ENCODE measurements at regions not wholly inside any gene's neighbourhood (a gene's known extent, or its start where the extent isn't known, plus 50 kb on each side); places are given as distances from the start of the nearest gene placed in this dataset.

DNA sequence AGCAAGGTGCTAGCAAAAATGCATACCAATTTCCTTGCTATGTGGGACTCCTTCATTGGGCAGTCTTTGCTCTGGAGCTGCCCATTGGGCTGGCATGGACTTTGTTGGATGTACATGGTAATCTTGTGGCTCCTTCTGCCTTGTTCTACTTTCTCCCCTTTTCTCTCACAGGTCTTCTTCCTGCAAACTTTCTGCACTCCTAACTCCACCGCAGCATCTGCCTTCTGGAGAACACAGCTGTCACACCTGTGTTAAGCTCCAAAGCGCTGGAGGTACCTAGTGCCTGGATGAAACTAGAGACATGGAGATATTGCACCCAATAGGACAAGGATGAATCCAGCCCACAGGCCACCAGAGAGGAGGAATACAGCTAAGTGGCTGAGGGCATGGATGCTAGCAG is 60.7 kb upstream of the CCND2 start (continued):
- TF ChIP-seq ZNF37A (tag by site-specific recombination; IDR thresholded peaks at IDR 0.05) (no peak), ZNF214 (tag by site-specific recombination; IDR thresholded peaks at IDR 0.05; ENCODE audit: borderline replicate concordance) (no peak), ZNF23 (tag by site-specific recombination; IDR thresholded peaks at IDR 0.05; ENCODE audit: borderline replicate concordance) (no peak), MYNN (tag by site-specific recombination; IDR thresholded peaks at IDR 0.05; ENCODE audit: borderline replicate concordance) (no peak)

DNA sequence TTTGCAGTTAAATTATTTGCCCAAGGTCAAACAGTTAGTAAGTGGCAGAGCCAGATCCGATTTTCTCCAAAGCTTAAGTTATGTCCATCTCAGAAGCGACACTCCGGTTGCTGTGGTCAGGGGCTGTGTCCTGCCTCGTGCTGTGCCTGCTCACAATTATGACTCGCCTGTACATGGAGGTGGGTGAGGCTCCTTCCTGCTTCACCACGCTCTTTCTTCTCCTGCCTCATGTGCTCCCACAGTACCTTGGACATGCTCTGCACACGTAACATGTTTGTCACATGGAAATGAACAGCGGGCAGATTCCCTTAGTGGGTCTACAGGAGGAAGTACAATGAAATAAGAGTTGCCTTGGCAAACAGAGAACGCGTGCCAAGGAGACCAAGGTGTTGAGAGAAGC is 62.2 kb upstream of the CCND2 start:
- Histone ChIP-seq H3K36me3 (ENCODE audit: control insufficient read depth in 2 of 2, insufficient read depth in 1 of 2, low read length in 2 of 2) (no peaks in the 10 kb centered on the region), H3K4me1 (ENCODE audit: control insufficient read depth, insufficient read depth, low read length) (no peaks in the 10 kb centered on the region), H3K9me3 (ENCODE audit: control insufficient read depth, insufficient read depth, low read depth, low read length) (no peaks in the 10 kb centered on the region), H3K27ac (ENCODE audit: extremely low read depth, low read depth, low read length) (no peak overlapping the region), H3K4me3 (ENCODE audit: low read depth, low read length) (no peak overlapping the region)
- TF ChIP-seq ZBTB17 (tag by site-specific recombination; IDR thresholded peaks at IDR 0.05) (no peak), ZEB2 (tag by site-specific recombination; IDR thresholded peaks at IDR 0.05) (no peak), ZBTB1 (tag by site-specific recombination; IDR thresholded peaks at IDR 0.05) (no peak), ZSCAN16 (tag by site-specific recombination; IDR thresholded peaks at IDR 0.05) (no peak), ZNF837 (tag by site-specific recombination; IDR thresholded peaks at IDR 0.05) (no peak), ZBTB8A (tag by site-specific recombination; IDR thresholded peaks at IDR 0.05) (no peak), KLF8 (tag by site-specific recombination; IDR thresholded peaks at IDR 0.05) (no peak), ZNF426 (tag by site-specific recombination; IDR thresholded peaks at IDR 0.05) (no peak)
- TF ChIP-seq, protein P1, sequence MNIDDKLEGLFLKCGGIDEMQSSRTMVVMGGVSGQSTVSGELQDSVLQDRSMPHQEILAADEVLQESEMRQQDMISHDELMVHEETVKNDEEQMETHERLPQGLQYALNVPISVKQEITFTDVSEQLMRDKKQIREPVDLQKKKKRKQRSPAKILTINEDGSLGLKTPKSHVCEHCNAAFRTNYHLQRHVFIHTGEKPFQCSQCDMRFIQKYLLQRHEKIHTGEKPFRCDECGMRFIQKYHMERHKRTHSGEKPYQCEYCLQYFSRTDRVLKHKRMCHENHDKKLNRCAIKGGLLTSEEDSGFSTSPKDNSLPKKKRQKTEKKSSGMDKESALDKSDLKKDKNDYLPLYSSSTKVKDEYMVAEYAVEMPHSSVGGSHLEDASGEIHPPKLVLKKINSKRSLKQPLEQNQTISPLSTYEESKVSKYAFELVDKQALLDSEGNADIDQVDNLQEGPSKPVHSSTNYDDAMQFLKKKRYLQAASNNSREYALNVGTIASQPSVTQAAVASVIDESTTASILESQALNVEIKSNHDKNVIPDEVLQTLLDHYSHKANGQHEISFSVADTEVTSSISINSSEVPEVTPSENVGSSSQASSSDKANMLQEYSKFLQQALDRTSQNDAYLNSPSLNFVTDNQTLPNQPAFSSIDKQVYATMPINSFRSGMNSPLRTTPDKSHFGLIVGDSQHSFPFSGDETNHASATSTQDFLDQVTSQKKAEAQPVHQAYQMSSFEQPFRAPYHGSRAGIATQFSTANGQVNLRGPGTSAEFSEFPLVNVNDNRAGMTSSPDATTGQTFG (tag by site-specific recombination; IDR thresholded peaks at IDR 0.05; ENCODE audit: borderline replicate concordance), result no peak
- TF ChIP-seq, protein P2, sequence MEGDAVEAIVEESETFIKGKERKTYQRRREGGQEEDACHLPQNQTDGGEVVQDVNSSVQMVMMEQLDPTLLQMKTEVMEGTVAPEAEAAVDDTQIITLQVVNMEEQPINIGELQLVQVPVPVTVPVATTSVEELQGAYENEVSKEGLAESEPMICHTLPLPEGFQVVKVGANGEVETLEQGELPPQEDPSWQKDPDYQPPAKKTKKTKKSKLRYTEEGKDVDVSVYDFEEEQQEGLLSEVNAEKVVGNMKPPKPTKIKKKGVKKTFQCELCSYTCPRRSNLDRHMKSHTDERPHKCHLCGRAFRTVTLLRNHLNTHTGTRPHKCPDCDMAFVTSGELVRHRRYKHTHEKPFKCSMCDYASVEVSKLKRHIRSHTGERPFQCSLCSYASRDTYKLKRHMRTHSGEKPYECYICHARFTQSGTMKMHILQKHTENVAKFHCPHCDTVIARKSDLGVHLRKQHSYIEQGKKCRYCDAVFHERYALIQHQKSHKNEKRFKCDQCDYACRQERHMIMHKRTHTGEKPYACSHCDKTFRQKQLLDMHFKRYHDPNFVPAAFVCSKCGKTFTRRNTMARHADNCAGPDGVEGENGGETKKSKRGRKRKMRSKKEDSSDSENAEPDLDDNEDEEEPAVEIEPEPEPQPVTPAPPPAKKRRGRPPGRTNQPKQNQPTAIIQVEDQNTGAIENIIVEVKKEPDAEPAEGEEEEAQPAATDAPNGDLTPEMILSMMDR (tag by site-specific recombination; IDR thresholded peaks at IDR 0.05), result no peak
- TF ChIP-seq, protein P3, sequence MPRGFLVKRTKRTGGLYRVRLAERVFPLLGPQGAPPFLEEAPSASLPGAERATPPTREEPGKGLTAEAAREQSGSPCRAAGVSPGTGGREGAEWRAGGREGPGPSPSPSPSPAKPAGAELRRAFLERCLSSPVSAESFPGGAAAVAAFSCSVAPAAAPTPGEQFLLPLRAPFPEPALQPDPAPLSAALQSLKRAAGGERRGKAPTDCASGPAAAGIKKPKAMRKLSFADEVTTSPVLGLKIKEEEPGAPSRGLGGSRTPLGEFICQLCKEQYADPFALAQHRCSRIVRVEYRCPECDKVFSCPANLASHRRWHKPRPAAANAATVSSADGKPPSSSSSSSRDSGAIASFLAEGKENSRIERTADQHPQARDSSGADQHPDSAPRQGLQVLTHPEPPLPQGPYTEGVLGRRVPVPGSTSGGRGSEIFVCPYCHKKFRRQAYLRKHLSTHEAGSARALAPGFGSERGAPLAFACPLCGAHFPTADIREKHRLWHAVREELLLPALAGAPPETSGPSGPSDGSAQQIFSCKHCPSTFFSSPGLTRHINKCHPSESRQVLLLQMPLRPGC (tag by site-specific recombination; IDR thresholded peaks at IDR 0.05), result no peak
- ChIA-PET POLR2A (no interaction called here), CTCF (no interaction called here)

DNA sequence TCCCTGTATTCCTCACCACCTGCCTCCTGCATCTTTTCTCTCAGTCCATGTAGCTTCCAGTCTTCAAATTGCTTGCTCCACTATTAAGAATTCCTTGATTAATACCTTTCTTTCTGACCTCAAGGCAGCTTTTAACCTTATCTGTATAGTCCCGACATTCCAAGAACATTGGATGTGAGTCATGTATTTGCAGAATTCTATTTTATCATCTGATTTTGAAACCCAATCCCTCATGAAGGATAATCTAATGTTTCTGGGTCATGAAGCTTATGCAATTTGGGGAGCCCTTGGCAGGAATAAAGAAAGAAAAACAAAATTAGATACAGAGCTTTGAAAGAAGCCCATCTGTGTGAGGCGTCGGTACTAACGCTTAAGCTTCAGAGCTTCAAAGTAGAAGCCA is 63.4 kb upstream of the CCND2 start:
- POLR2A ChIA-PET, result interaction anchor here (0.7 kb wide), 1 partner anchor 1785 kb away, joined by 3 read pairs; no protein-coding TSS in a partner anchor
- Histone ChIP-seq H3K9me3 (ENCODE audit: control insufficient read depth, insufficient read depth, low read depth, low read length) (no peaks in the 10 kb centered on the region), H3K4me1 (ENCODE audit: control insufficient read depth, insufficient read depth, low read length) (no peaks in the 10 kb centered on the region), H3K36me3 (ENCODE audit: control insufficient read depth in 2 of 2, insufficient read depth in 1 of 2, low read length in 2 of 2) (no peaks in the 10 kb centered on the region), H3K4me3 (ENCODE audit: low read depth, low read length) (no peak overlapping the region), H3K27ac (ENCODE audit: extremely low read depth, low read depth, low read length) (no peak overlapping the region)
- TF ChIP-seq ZNF670 (tag by site-specific recombination; IDR thresholded peaks at IDR 0.05; ENCODE audit: low read depth) (no peak), ZNF266 (tag by site-specific recombination; IDR thresholded peaks at IDR 0.05; ENCODE audit: low read depth) (no peak), ZNF155 (tag by site-specific recombination; IDR thresholded peaks at IDR 0.05) (no peak)
- TF ChIP-seq, protein P4, sequence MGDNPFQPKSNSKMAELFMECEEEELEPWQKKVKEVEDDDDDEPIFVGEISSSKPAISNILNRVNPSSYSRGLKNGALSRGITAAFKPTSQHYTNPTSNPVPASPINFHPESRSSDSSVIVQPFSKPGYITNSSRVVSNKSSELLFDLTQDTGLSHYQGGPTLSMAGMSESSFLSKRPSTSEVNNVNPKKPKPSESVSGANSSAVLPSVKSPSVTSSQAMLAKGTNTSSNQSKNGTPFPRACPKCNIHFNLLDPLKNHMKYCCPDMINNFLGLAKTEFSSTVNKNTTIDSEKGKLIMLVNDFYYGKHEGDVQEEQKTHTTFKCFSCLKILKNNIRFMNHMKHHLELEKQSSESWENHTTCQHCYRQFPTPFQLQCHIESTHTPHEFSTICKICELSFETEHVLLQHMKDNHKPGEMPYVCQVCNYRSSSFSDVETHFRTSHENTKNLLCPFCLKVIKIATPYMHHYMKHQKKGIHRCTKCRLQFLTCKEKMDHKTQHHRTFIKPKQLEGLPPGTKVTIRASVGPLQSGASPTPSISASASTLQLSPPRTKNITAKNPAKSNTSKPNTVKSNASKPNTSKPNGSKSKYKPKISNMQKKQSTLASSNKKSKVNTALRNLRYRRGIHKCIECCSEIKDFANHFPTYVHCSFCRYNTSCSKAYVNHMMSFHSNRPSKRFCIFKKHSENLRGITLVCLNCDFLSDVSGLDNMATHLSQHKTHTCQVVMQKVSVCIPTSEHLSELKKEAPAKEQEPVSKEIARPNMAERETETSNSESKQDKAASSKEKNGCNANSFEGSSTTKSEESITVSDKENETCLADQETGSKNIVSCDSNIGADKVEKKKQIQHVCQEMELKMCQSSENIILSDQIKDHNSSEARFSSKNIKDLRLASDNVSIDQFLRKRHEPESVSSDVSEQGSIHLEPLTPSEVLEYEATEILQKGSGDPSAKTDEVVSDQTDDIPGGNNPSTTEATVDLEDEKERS (tag by site-specific recombination; IDR thresholded peaks at IDR 0.05), result no peak
- CTCF ChIA-PET, result interaction anchor here (0.8 kb wide), 1 partner anchor 67 kb away, joined by 3 read pairs; no protein-coding TSS in a partner anchor
